ENCODE measurements at regions not wholly inside any gene's neighbourhood (a gene's known extent, or its start where the extent isn't known, plus 50 kb on each side); places are given as distances from the start of the nearest gene placed in this dataset.

DNA sequence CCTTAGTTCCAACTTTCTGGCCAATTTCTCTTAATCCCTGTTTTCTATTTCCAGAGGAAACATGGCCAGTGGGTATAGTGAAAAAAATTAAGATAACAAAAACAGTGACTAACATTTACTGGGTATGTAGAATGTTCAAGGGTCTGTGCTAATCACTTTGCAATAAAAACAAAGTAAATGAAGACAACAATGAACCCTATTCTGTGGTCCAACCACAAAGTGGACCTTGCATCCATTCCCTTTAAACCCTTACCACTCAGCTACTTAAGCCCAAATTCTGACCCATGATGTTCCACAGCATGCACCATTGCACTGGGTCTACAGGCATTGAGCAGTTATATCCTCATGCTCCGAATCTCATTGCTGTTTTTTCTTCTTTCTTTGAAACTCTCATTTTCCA, 179.9 kb upstream of the PRKCQ start:
- no peak for DNase-seq (ENCODE audit: extremely low spot score, unreplicated experiment)
- Mint-ChIP-seq H3K9me3 (peaks cover 5% of the 10 kb centered on the region), H3K4me1 (ENCODE audit: unreplicated experiment) (no peaks in the 10 kb centered on the region), H3K36me3 (no peaks in the 10 kb centered on the region), H3K4me3 (no peak overlapping the region), H3K27me3 (peaks cover 67% of the 10 kb centered on the region), H3K27ac (no peak overlapping the region)
- TF ChIP-seq, protein P1, sequence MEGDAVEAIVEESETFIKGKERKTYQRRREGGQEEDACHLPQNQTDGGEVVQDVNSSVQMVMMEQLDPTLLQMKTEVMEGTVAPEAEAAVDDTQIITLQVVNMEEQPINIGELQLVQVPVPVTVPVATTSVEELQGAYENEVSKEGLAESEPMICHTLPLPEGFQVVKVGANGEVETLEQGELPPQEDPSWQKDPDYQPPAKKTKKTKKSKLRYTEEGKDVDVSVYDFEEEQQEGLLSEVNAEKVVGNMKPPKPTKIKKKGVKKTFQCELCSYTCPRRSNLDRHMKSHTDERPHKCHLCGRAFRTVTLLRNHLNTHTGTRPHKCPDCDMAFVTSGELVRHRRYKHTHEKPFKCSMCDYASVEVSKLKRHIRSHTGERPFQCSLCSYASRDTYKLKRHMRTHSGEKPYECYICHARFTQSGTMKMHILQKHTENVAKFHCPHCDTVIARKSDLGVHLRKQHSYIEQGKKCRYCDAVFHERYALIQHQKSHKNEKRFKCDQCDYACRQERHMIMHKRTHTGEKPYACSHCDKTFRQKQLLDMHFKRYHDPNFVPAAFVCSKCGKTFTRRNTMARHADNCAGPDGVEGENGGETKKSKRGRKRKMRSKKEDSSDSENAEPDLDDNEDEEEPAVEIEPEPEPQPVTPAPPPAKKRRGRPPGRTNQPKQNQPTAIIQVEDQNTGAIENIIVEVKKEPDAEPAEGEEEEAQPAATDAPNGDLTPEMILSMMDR (conservative IDR thresholded peaks at IDR 0.05) = no peak

DNA sequence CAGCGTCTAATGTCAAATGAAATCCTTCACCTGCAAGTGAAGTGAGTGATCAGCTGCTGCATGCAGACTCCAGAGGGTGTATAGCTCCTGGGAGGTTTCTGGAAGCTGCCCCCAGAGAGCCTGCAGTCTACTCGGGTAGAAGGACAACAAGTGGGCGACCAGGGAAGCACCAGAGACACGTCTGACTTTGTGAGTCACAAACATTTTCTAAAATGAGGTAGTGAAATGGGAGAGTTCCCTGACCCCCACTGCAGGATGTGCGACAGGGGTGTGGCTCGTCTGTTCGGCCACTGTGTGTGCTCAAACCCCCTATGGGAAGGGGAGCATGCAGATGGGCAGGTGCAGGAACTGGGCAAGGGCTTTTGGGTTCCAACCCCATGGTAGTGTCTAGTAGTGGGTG, 177.1 kb upstream of the PRKCQ start:
- H3K27me3 Mint-ChIP-seq = peaks cover 69% of the 10 kb centered on the region
- H3K9me3 Mint-ChIP-seq = peaks cover 5% of the 10 kb centered on the region
- H3K27ac Mint-ChIP-seq = no peak overlapping the region
- no peak for DNase-seq (ENCODE audit: extremely low spot score, unreplicated experiment)
- no peaks in the 10 kb centered on the region for H3K4me1 Mint-ChIP-seq (ENCODE audit: unreplicated experiment)
- no peak overlapping the region for H3K4me3 Mint-ChIP-seq
- TF ChIP-seq, protein P1 (conservative IDR thresholded peaks at IDR 0.05) = no peak
- no peaks in the 10 kb centered on the region for H3K36me3 Mint-ChIP-seq

DNA sequence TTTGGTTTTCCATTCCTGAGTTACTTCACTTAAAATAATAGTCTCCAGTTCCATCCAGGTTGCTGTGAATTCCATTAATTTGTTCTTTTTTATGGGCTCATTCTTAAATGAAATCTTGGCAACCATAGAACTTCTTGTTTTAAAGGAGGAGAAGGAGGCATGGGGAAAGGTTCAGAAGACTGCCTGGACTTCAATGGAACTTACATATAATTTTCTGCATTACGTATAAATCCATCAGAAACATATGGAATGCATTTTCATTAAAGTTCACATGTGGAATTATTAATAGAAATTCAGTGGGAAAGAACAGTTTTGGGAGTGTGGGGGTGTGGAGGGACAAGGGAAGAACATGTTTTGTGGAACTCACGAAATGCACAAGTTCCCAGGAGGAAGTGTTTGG, 176.6 kb upstream of the PRKCQ start:
- Mint-ChIP-seq H3K4me1 (ENCODE audit: unreplicated experiment) (no peaks in the 10 kb centered on the region), H3K9me3 (peaks cover 4% of the 10 kb centered on the region)

DNA sequence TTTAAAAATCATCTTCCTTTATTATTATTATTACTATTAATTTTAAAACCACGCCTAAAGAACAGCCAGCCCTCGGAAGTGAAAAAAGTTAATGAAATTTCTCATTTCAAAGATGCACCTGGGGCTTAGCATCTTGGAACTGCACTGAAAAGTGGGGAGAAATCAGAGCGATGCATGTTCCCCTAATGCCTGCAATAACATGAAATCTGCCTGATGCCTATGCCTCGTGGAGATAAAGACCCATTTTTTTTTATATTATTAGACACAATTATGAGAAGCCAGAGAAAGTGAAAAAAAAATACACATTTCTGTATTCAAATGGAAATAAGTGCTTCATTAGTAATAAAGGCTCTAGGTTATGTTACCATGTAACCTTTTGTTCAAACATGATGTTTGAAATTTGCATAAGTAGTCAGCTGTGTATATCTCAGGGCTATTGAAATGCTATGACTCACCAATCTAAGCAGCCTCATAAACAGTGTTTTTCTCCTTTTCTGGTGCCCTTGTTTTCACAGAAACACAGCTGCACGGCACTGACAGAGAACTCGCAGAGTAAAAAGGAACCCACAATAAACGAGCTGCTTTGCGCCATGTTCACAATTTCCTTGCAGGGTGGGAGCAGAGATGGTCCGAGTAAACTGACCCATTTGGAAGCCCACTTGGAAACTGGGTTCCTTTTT, 175.8 kb upstream of the PRKCQ start:
- DNase-seq (ENCODE audit: extremely low spot score, unreplicated experiment) = no peak
- no peaks in the 10 kb centered on the region for H3K4me1 Mint-ChIP-seq (ENCODE audit: unreplicated experiment)
- no peak overlapping the region for H3K27ac Mint-ChIP-seq
- no peak overlapping the region for H3K4me3 Mint-ChIP-seq
- H3K9me3 Mint-ChIP-seq = peaks cover 1% of the 10 kb centered on the region
- H3K27me3 Mint-ChIP-seq = peaks cover 75% of the 10 kb centered on the region
- H3K36me3 Mint-ChIP-seq = no peaks in the 10 kb centered on the region
- TF ChIP-seq, protein P1 (conservative IDR thresholded peaks at IDR 0.05) = no peak

More for the DNA sequence above, 176.6 kb upstream of the PRKCQ start:
- H3K4me3 Mint-ChIP-seq = no peak overlapping the region
- H3K27me3 Mint-ChIP-seq = peaks cover 72% of the 10 kb centered on the region
- TF ChIP-seq, protein P1 (conservative IDR thresholded peaks at IDR 0.05) = no peak
- DNase-seq (ENCODE audit: extremely low spot score, unreplicated experiment) = no peak
- H3K36me3 Mint-ChIP-seq = no peaks in the 10 kb centered on the region
- H3K27ac Mint-ChIP-seq = no peak overlapping the region

DNA sequence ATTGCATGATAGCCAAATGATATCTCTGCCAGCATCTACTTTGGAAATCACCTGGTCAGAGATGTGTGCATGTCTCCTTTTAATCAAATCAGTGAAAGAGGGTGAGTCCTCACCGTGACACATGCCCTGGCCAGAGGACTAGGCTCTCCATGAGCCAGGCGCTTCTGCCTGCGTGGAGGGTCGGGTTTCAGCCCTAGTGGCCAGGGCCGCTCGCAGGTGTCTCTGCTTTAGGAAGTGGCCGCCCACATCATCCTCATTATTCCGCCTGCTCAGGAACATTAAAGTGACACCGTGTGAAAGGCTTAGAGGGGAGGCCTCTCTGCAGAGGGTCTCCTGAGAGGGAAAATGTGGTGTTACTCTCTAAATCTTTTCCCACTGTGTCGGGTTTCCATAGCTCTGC, 173.6 kb upstream of the PRKCQ start:
- H3K4me1 Mint-ChIP-seq (ENCODE audit: unreplicated experiment) = no peaks in the 10 kb centered on the region
- peaks cover 74% of the 10 kb centered on the region for H3K27me3 Mint-ChIP-seq
- no peak for DNase-seq (ENCODE audit: extremely low spot score, unreplicated experiment)
- peaks cover 7% of the 10 kb centered on the region for H3K9me3 Mint-ChIP-seq
- no peak overlapping the region for H3K4me3 Mint-ChIP-seq
- H3K27ac Mint-ChIP-seq = no peak overlapping the region
- H3K36me3 Mint-ChIP-seq = no peaks in the 10 kb centered on the region
- TF ChIP-seq, protein P1 (conservative IDR thresholded peaks at IDR 0.05) = no peak

Measured in type B pancreatic cell (in vitro differentiated cells).